ENCODE measurements at regions not wholly inside any gene's neighbourhood (a gene's known extent, or its start where the extent isn't known, plus 50 kb on each side); places are given as distances from the start of the nearest gene placed in this dataset.

DNA sequence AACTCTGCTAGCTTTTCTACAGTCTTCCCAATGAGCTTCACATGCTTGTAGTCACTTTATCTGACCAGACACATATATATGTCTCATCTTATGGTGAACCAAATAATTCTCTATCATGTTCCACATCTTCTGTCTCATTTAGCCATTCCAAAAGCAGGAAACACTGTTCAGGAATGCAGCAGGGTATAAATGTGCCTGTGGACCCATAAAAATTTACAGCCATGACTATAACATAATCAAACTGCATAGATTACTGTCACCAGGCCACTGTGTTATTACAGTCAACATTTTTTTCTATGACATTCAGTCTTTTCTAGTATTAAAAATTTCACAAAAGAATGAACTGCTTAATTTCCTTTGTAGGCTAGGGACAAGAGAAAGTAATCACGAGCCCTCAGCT is 170.0 kb upstream of the NPY2R start:
- no peak for TF ChIP-seq POLR2AphosphoS5 (IDR thresholded peaks at IDR 0.05; ENCODE audit: borderline replicate concordance, low read depth, low read length)
- TF ChIP-seq EZH2 (IDR thresholded peaks at IDR 0.05): no peak
- no peak for TF ChIP-seq FOXP2 (optimal IDR thresholded peaks at IDR 0.05; ENCODE audit: control extremely low read depth, extremely low read length, insufficient read depth)
